ENCODE measurements at regions not wholly inside any gene's neighbourhood (a gene's known extent, or its start where the extent isn't known, plus 50 kb on each side); places are given as distances from the start of the nearest gene placed in this dataset.

DNA sequence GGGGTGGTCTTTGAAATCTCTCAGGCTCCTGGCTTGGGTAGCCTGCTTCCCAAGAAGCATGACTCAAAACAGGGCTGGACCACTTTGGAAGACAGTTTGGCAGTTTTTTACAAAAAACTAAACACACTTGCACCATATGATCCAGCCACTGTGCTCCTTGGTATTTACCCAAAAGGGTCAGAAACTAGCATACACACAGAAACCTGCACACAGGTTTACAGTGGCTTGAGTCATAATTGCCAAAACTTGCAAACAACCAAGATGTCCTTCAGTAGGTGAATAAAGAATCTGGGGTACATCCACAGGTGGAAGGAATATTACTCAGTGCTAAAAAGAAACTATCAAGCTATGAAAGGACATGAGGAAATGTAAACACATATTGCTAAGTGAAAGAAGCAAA, 323.2 kb upstream of the CDH5 start:
- no peak for TF ChIP-seq EP300 (IDR thresholded peaks at IDR 0.05; ENCODE audit: borderline replicate concordance)
- TF ChIP-seq NFIC (IDR thresholded peaks at IDR 0.05), result no peak
- no peak for TF ChIP-seq TCF12 (IDR thresholded peaks at IDR 0.05; ENCODE audit: low read depth)
- TF ChIP-seq, protein P1, sequence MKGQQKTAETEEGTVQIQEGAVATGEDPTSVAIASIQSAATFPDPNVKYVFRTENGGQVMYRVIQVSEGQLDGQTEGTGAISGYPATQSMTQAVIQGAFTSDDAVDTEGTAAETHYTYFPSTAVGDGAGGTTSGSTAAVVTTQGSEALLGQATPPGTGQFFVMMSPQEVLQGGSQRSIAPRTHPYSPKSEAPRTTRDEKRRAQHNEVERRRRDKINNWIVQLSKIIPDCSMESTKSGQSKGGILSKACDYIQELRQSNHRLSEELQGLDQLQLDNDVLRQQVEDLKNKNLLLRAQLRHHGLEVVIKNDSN (IDR thresholded peaks at IDR 0.05), result no peak
- TF ChIP-seq TAF1 (IDR thresholded peaks at IDR 0.05; ENCODE audit: low read depth), result no peak
- no peak for TF ChIP-seq ZBTB7A (IDR thresholded peaks at IDR 0.05; ENCODE audit: low read depth)
- TF ChIP-seq, protein P2, sequence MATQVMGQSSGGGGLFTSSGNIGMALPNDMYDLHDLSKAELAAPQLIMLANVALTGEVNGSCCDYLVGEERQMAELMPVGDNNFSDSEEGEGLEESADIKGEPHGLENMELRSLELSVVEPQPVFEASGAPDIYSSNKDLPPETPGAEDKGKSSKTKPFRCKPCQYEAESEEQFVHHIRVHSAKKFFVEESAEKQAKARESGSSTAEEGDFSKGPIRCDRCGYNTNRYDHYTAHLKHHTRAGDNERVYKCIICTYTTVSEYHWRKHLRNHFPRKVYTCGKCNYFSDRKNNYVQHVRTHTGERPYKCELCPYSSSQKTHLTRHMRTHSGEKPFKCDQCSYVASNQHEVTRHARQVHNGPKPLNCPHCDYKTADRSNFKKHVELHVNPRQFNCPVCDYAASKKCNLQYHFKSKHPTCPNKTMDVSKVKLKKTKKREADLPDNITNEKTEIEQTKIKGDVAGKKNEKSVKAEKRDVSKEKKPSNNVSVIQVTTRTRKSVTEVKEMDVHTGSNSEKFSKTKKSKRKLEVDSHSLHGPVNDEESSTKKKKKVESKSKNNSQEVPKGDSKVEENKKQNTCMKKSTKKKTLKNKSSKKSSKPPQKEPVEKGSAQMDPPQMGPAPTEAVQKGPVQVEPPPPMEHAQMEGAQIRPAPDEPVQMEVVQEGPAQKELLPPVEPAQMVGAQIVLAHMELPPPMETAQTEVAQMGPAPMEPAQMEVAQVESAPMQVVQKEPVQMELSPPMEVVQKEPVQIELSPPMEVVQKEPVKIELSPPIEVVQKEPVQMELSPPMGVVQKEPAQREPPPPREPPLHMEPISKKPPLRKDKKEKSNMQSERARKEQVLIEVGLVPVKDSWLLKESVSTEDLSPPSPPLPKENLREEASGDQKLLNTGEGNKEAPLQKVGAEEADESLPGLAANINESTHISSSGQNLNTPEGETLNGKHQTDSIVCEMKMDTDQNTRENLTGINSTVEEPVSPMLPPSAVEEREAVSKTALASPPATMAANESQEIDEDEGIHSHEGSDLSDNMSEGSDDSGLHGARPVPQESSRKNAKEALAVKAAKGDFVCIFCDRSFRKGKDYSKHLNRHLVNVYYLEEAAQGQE (IDR thresholded peaks at IDR 0.05; ENCODE audit: low read depth), result no peak
- TF ChIP-seq TEAD4 (IDR thresholded peaks at IDR 0.05), result no peak
- no peak for TF ChIP-seq CEBPB (IDR thresholded peaks at IDR 0.05)
- no peak for TF ChIP-seq CREB1 (IDR thresholded peaks at IDR 0.05; ENCODE audit: low read depth)
- no peak for TF ChIP-seq FOXM1 (IDR thresholded peaks at IDR 0.05; ENCODE audit: borderline replicate concordance, low read depth)
- no peak for TF ChIP-seq RAD21 (IDR thresholded peaks at IDR 0.05; ENCODE audit: low read depth)
- no peak for TF ChIP-seq EGR1 (IDR thresholded peaks at IDR 0.05)

DNA sequence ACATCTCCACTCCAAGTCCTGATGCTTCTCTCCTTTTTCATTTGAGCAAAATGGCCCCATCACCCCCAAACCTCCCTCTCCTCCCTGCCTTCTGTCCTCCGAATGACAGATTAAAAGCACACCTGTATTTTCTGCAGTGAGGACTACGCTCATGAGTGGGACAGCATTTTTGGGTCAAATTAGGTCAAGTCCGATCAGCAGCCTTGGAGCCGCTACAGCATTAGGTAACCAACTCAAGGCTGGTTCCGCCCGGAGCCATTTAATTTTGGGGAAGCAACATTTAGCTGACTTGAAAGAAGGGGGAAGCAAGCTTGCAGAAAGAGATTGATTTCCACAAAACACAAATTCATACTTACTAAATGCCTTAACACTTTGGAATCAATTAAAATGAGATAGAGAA, 324.1 kb upstream of the CDH5 start:
- TF ChIP-seq YY1 (IDR thresholded peaks at IDR 0.05; ENCODE audit: low read depth) (no peak), RAD21 (IDR thresholded peaks at IDR 0.05; ENCODE audit: low read depth) (no peak), ZBTB7A (IDR thresholded peaks at IDR 0.05; ENCODE audit: low read depth) (no peak), CREB1 (IDR thresholded peaks at IDR 0.05; ENCODE audit: low read depth) (no peak), CEBPB (IDR thresholded peaks at IDR 0.05) (no peak)
- TF ChIP-seq, protein P3, sequence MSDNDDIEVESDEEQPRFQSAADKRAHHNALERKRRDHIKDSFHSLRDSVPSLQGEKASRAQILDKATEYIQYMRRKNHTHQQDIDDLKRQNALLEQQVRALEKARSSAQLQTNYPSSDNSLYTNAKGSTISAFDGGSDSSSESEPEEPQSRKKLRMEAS (IDR thresholded peaks at IDR 0.05), result no peak
- TF ChIP-seq, protein P2 (IDR thresholded peaks at IDR 0.05; ENCODE audit: low read depth), result no peak

DNA sequence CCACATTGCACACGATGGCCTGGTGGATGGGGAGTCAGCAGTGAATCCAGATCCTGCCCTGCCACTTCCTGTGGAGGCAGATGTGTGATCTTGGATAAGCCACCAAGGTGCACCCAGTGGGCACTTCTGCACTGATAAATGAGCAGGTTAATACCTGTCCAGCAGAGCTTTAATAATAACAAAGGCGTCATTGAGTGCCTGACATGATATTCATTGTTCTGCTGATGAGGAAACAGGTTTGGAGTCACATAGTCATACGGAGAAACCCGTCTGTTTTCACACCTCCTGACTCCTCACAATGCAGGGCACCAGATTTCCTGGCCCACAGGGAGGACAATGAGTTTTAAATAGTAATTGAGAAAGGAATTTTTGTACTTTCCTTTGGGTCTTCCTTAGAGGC, 324.6 kb upstream of the CDH5 start:
- TF ChIP-seq, protein P3 (IDR thresholded peaks at IDR 0.05), result no peak
- TF ChIP-seq TCF12 (IDR thresholded peaks at IDR 0.05; ENCODE audit: low read depth) (no peak), RAD21 (IDR thresholded peaks at IDR 0.05; ENCODE audit: low read depth) (no peak), EGR1 (IDR thresholded peaks at IDR 0.05) (no peak), CEBPB (IDR thresholded peaks at IDR 0.05) (no peak), FOXM1 (IDR thresholded peaks at IDR 0.05; ENCODE audit: borderline replicate concordance, low read depth) (no peak), ZBTB7A (IDR thresholded peaks at IDR 0.05; ENCODE audit: low read depth) (no peak), EP300 (IDR thresholded peaks at IDR 0.05; ENCODE audit: borderline replicate concordance) (no peak), CREB1 (IDR thresholded peaks at IDR 0.05; ENCODE audit: low read depth) (no peak), NFIC (IDR thresholded peaks at IDR 0.05) (no peak), TEAD4 (IDR thresholded peaks at IDR 0.05) (no peak), TAF1 (IDR thresholded peaks at IDR 0.05; ENCODE audit: low read depth) (no peak), YY1 (IDR thresholded peaks at IDR 0.05; ENCODE audit: low read depth) (no peak)
- TF ChIP-seq, protein P2 (IDR thresholded peaks at IDR 0.05; ENCODE audit: low read depth), result no peak
- TF ChIP-seq, protein P1 (IDR thresholded peaks at IDR 0.05), result no peak

DNA sequence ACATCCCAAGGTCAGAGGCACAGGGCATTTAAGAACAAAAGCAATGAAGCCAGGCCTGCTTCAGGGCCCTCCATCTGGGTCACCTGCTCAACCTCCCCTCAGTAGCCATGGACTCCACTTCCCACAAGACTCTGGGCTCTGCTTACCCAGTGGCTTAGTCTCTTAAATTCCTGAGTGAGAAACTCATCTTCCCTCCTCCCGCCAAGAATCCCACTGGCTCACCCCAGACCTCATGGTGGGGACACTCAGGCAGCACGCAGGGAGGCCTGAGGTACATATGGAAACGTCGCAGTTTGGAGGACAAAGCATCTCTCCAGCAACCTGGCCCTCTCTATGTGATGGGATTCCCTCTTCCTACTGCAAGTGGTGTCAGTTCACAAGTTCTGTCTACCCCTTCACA, 326.7 kb upstream of the CDH5 start:
- no peak for TF ChIP-seq TCF12 (IDR thresholded peaks at IDR 0.05; ENCODE audit: low read depth)
- TF ChIP-seq TAF1 (IDR thresholded peaks at IDR 0.05; ENCODE audit: low read depth), result no peak
- no peak for TF ChIP-seq CEBPB (IDR thresholded peaks at IDR 0.05)
- no peak for TF ChIP-seq FOXM1 (IDR thresholded peaks at IDR 0.05; ENCODE audit: borderline replicate concordance, low read depth)
- TF ChIP-seq TEAD4 (IDR thresholded peaks at IDR 0.05), result no peak
- no peak for TF ChIP-seq EP300 (IDR thresholded peaks at IDR 0.05; ENCODE audit: borderline replicate concordance)
- no peak for TF ChIP-seq CREB1 (IDR thresholded peaks at IDR 0.05; ENCODE audit: low read depth)
- TF ChIP-seq, protein P3 (IDR thresholded peaks at IDR 0.05), result no peak
- TF ChIP-seq, protein P1 (IDR thresholded peaks at IDR 0.05), result no peak
- TF ChIP-seq NFIC (IDR thresholded peaks at IDR 0.05), result no peak
- TF ChIP-seq YY1 (IDR thresholded peaks at IDR 0.05; ENCODE audit: low read depth), result no peak
- no peak for TF ChIP-seq RAD21 (IDR thresholded peaks at IDR 0.05; ENCODE audit: low read depth)
- TF ChIP-seq ZBTB7A (IDR thresholded peaks at IDR 0.05; ENCODE audit: low read depth), result no peak

Measured in Ishikawa (cell line).